ENCODE measurements at regions not wholly inside any gene's neighbourhood (a gene's known extent, or its start where the extent isn't known, plus 50 kb on each side); places are given as distances from the start of the nearest gene placed in this dataset.
"Not testable (repeated sequence)": the region's sequence is repeated elsewhere in the genome, so short reads cannot be mapped to it uniquely, and the experiment has no call there.

- intact Hi-C loops (cut with DNase I); DNase-seq (ENCODE audit: low spot score): not testable (repeated sequence)
These were observed 96.0 kb upstream of the LRPAP1 start for GRCh38 chr4:3627967-3628867.

- intact Hi-C loops (cut with DNase I); DNase-seq (ENCODE audit: low spot score): not testable (repeated sequence)
These were observed 95.2 kb upstream of the LRPAP1 start for GRCh38 chr4:3627456-3627855.

- DNase-seq (ENCODE audit: low spot score); intact Hi-C loops (cut with DNase I): not testable (repeated sequence)
These were observed 94.1 kb upstream of the LRPAP1 start for GRCh38 chr4:3626131-3626884.

GRCh38 chr4:3625286-3625875, 93.2 kb upstream of the LRPAP1 start:
- DNase-seq (ENCODE audit: low spot score); intact Hi-C loops (cut with DNase I): not testable (repeated sequence)

- intact Hi-C loops (cut with DNase I); DNase-seq (ENCODE audit: low spot score): not testable (repeated sequence)
These were observed 91.6 kb upstream of the LRPAP1 start for GRCh38 chr4:3623809-3624329.

GRCh38 chr4:3623106-3623505, 90.9 kb upstream of the LRPAP1 start:
- no peak for DNase-seq (ENCODE audit: low spot score)

GRCh38 chr4:3620365-3620764, 88.1 kb upstream of the LRPAP1 start:
- not testable (repeated sequence) for DNase-seq (ENCODE audit: low spot score)

More at GRCh38 chr4:3623106-3623505, 90.9 kb upstream of the LRPAP1 start:
- intact Hi-C loops (cut with DNase I): no loop called here

GRCh38 chr4:3619698-3620097, 87.5 kb upstream of the LRPAP1 start:
- intact Hi-C loops (cut with DNase I); DNase-seq (ENCODE audit: low spot score): not testable (repeated sequence)

More at GRCh38 chr4:3620365-3620764, 88.1 kb upstream of the LRPAP1 start:
- intact Hi-C loops (cut with DNase I): not testable (repeated sequence)

GRCh38 chr4:3618341-3618740, 86.1 kb upstream of the LRPAP1 start:
- DNase-seq (ENCODE audit: low spot score); intact Hi-C loops (cut with DNase I): not testable (repeated sequence)

GRCh38 chr4:3615386-3616286, 83.4 kb upstream of the LRPAP1 start:
- intact Hi-C loops (cut with DNase I): no loop called here
- DNase-seq (ENCODE audit: low spot score): no peak

- DNase-seq (ENCODE audit: low spot score): no peak
- intact Hi-C loops (cut with DNase I): no loop called here
These were observed 82.4 kb upstream of the LRPAP1 start for GRCh38 chr4:3614731-3614980.

- DNase-seq (ENCODE audit: low spot score): no peak
- intact Hi-C loops (cut with DNase I): no loop called here
These were observed 81.9 kb upstream of the LRPAP1 start for GRCh38 chr4:3613967-3614730.

- no peak for DNase-seq (ENCODE audit: low spot score)
- intact Hi-C loops (cut with DNase I): no loop called here
These were observed 80.7 kb upstream of the LRPAP1 start for GRCh38 chr4:3612934-3613333.

GRCh38 chr4:3612281-3612680, 80.1 kb upstream of the LRPAP1 start:
- DNase-seq (ENCODE audit: low spot score): no peak
- intact Hi-C loops (cut with DNase I): no loop called here

- intact Hi-C loops (cut with DNase I): no loop called here
- no peak for DNase-seq (ENCODE audit: low spot score)
These were observed 79.6 kb upstream of the LRPAP1 start for GRCh38 chr4:3611778-3612177.

- intact Hi-C loops (cut with DNase I): not testable (repeated sequence)
These were observed 78.6 kb upstream of the LRPAP1 start for GRCh38 chr4:3610851-3611250.

GRCh38 chr4:3609905-3610304, 77.7 kb upstream of the LRPAP1 start:
- intact Hi-C loops (cut with DNase I); DNase-seq (ENCODE audit: low spot score): not testable (repeated sequence)

More at GRCh38 chr4:3610851-3611250, 78.6 kb upstream of the LRPAP1 start:
- not testable (repeated sequence) for DNase-seq (ENCODE audit: low spot score)

Data from cardiac septum (tissue), 1 donor.